Chondrocyte (in vitro differentiated cells): ENCODE measurements at regions not wholly inside any gene's neighbourhood (a gene's known extent, or its start where the extent isn't known, plus 50 kb on each side); places are given as distances from the start of the nearest gene placed in this dataset.

Source experiments
- DNase-seq: peaks from one replicate; pipeline ENCODE4 v3.0.0; 2021; ENCODE audit warnings: mixed read lengths, low spot score
- H3K27ac Mint-ChIP-seq: one replicate; pipeline ENCODE4 v1.8.0; 2021; ENCODE audit warnings: mild to moderate bottlenecking, moderate library complexity, mixed read lengths; ENCODE audit not compliant: unreplicated experiment
- H3K27me3 Mint-ChIP-seq: 2 replicates; pipeline ENCODE4 v1.8.0; 2021; ENCODE audit warnings: low read depth, mixed read lengths
- H3K36me3 Mint-ChIP-seq: 2 replicates; pipeline ENCODE4 v1.8.0; 2021; ENCODE audit warnings: low read depth, mixed read lengths
- H3K4me1 Mint-ChIP-seq: 2 replicates; pipeline ENCODE4 v1.8.0; 2021; ENCODE audit warnings: low read depth, mild to moderate bottlenecking, mixed read lengths
- H3K4me3 Mint-ChIP-seq: one replicate; pipeline ENCODE4 v1.8.0; 2021; ENCODE audit warnings: mild to moderate bottlenecking, moderate library complexity, mixed read lengths; ENCODE audit not compliant: unreplicated experiment
- H3K9me3 Mint-ChIP-seq: 2 replicates; pipeline ENCODE4 v1.8.0; 2021; ENCODE audit warnings: low read depth, mixed read lengths
- TF ChIP-seq, protein P1 (sequence below): fragments of 200-600 bp; sonication (generic); IDR thresholded peaks from 2 replicates; pipeline ENCODE4 v1.5.0; 2021; ENCODE audit warnings: antibody characterized with exemption, mild to moderate bottlenecking, moderate library complexity

DNA sequence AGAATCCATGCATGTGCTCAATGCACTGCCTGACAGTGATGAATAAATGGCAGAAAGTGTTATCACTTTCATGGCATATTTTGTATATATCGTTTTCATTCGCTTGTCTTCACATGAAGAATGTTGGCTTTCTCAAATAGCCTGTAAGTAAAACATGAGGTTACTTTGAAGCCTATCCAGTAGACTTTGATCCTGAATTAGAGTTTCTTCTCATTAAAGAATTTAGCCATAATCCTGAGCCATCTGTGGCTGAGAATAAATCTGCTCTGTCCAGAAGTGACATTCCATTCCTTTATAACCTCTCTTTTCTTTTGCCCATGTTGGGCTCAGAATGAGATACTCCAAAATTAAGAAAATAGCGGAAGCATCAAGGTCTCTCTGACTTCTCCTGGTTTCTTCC is 1071.7 kb upstream of the TENM4 start:
- peaks cover 15% of the 10 kb centered on the region for H3K9me3 Mint-ChIP-seq
- TF ChIP-seq, protein P1, sequence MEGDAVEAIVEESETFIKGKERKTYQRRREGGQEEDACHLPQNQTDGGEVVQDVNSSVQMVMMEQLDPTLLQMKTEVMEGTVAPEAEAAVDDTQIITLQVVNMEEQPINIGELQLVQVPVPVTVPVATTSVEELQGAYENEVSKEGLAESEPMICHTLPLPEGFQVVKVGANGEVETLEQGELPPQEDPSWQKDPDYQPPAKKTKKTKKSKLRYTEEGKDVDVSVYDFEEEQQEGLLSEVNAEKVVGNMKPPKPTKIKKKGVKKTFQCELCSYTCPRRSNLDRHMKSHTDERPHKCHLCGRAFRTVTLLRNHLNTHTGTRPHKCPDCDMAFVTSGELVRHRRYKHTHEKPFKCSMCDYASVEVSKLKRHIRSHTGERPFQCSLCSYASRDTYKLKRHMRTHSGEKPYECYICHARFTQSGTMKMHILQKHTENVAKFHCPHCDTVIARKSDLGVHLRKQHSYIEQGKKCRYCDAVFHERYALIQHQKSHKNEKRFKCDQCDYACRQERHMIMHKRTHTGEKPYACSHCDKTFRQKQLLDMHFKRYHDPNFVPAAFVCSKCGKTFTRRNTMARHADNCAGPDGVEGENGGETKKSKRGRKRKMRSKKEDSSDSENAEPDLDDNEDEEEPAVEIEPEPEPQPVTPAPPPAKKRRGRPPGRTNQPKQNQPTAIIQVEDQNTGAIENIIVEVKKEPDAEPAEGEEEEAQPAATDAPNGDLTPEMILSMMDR, result no peak

DNA sequence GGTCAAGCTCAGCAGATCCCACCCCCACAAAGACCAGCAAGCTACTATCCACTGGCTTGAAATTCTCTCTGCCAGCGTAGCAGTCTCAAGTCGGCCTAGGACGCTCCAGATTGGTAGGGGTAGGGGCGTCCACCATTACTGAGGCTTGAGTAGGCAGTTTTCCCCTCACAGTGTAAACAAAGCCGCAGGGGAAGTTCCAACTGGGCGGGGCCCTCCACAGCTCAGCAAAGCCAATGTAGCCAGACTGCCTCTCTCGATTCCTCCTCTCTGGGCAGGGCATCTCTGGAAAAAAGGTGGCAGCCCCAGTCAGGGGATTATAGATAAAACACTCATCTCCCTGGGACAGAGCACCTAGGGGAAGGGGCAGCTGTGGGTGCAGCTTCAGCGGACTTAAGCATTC is 1064.9 kb upstream of the TENM4 start:
- Mint-ChIP-seq H3K4me3 (no peak overlapping the region), H3K9me3 (peaks cover 22% of the 10 kb centered on the region), H3K36me3 (no peaks in the 10 kb centered on the region), H3K27me3 (no peaks in the 10 kb centered on the region), H3K4me1 (no peaks in the 10 kb centered on the region), H3K27ac (no peak overlapping the region)
- DNase-seq, result no peak
- TF ChIP-seq, protein P1, result no peak

More for the DNA sequence above, 1071.7 kb upstream of the TENM4 start:
- no peak for DNase-seq
- Mint-ChIP-seq H3K27ac (no peak overlapping the region), H3K27me3 (no peaks in the 10 kb centered on the region), H3K36me3 (no peaks in the 10 kb centered on the region), H3K4me3 (no peak overlapping the region), H3K4me1 (no peaks in the 10 kb centered on the region)

DNA sequence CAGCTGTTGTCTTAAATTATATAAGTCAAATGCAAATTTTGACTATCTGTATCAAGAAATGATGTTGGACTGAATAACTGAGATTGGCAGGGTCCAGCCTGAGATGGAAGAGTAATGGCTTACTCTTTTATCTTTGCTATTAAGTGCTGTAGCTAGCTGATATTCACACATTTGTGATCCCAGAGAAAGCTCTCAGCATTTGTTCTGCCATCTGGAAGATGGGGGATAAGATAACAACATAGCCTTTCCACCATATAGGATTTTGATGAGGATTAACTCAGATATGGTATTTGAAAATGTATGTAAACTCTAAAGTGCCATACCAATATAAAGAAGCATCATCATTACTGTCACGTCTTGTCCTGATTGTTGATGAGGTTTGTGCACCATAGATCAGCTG is 1063.2 kb upstream of the TENM4 start:
- H3K9me3 Mint-ChIP-seq, result peaks cover 16% of the 10 kb centered on the region
- TF ChIP-seq, protein P1, result no peak
- no peak for DNase-seq
- H3K27ac Mint-ChIP-seq, result no peak overlapping the region
- H3K4me3 Mint-ChIP-seq, result no peak overlapping the region
- no peaks in the 10 kb centered on the region for H3K36me3 Mint-ChIP-seq
- no peaks in the 10 kb centered on the region for H3K4me1 Mint-ChIP-seq
- H3K27me3 Mint-ChIP-seq, result no peaks in the 10 kb centered on the region

DNA sequence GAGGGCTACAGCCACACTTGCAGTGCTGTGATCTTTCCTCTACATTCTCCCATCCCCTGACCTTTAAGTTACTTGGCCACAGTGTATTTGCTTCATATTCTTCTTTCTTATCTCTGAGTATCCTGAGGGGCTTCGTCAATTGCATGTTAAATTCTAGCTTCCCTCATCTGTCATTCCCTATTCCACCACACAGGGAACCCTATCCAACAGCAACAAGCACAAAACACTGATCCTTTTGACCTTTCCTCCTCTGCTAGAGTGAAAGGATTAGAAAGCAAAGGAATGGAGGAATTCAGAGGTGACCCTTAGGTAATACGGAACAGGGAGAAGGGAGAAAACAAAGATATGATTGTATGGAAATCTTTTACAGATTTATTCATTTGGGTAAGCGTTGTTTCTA is 1061.7 kb upstream of the TENM4 start:
- no peak overlapping the region for H3K4me3 Mint-ChIP-seq
- TF ChIP-seq, protein P1, result no peak
- no peaks in the 10 kb centered on the region for H3K4me1 Mint-ChIP-seq
- H3K36me3 Mint-ChIP-seq, result no peaks in the 10 kb centered on the region
- H3K27me3 Mint-ChIP-seq, result no peaks in the 10 kb centered on the region
- H3K9me3 Mint-ChIP-seq, result peaks cover 7% of the 10 kb centered on the region
- H3K27ac Mint-ChIP-seq, result no peak overlapping the region
- DNase-seq, result no peak

DNA sequence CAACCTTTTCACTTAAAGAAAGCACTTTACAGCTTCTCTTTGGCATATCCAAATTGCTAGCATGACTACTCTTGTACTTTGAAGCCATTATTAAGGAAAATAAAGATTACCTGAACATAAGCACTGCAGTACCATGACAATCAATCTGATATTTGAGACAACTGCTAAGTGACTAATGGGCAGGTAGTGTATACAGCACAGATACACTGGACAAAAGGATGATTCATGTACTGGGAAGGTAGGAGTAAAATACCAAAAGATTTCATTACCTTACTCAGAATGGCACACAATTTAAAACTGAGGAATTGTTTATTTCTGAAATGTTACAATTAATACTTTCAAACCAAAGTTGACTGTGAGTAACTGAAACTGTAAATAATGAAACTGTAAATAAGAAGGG is 1054.3 kb upstream of the TENM4 start:
- Mint-ChIP-seq H3K27ac (no peak overlapping the region), H3K4me3 (no peak overlapping the region), H3K4me1 (no peaks in the 10 kb centered on the region), H3K27me3 (no peaks in the 10 kb centered on the region), H3K9me3 (peaks cover 22% of the 10 kb centered on the region), H3K36me3 (no peaks in the 10 kb centered on the region)
- TF ChIP-seq, protein P1, result no peak
- no peak for DNase-seq
